ENCODE measurements at regions not wholly inside any gene's neighbourhood (a gene's known extent, or its start where the extent isn't known, plus 50 kb on each side); places are given as distances from the start of the nearest gene placed in this dataset.

- TF ChIP-seq, protein P1, sequence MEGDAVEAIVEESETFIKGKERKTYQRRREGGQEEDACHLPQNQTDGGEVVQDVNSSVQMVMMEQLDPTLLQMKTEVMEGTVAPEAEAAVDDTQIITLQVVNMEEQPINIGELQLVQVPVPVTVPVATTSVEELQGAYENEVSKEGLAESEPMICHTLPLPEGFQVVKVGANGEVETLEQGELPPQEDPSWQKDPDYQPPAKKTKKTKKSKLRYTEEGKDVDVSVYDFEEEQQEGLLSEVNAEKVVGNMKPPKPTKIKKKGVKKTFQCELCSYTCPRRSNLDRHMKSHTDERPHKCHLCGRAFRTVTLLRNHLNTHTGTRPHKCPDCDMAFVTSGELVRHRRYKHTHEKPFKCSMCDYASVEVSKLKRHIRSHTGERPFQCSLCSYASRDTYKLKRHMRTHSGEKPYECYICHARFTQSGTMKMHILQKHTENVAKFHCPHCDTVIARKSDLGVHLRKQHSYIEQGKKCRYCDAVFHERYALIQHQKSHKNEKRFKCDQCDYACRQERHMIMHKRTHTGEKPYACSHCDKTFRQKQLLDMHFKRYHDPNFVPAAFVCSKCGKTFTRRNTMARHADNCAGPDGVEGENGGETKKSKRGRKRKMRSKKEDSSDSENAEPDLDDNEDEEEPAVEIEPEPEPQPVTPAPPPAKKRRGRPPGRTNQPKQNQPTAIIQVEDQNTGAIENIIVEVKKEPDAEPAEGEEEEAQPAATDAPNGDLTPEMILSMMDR (IDR thresholded peaks at IDR 0.05): no peak
- no peak for TF ChIP-seq EP300 (IDR thresholded peaks at IDR 0.05)
Observed at GRCh38 chr4:60911127-60911526, 289.0 kb upstream of the ADGRL3 start.

Data from sigmoid colon (tissue), 4 donors.